WTC11 (cell line): ENCODE measurements at regions not wholly inside any gene's neighbourhood (a gene's known extent, or its start where the extent isn't known, plus 50 kb on each side); places are given as distances from the start of the nearest gene placed in this dataset.

Source experiments
- ATAC-seq: fragments of 200-7000 bp; cut with Tn5 transposase; 2 replicates; pipeline ENCODE4 v1.10.0; 2021; ENCODE audit warnings: mild to moderate bottlenecking, moderate library complexity
- CTCF ChIA-PET: fragments of 300-600 bp; sonication (Branson Sonifier 250); formaldehyde crosslinking; loops from one replicate; lab custom pipeline; 2021; ENCODE audit warnings: antibody characterized with exemption; lab: Charles Lee
- POLR2A ChIA-PET: fragments of 350-600 bp; sonication (Branson Sonifier 250); formaldehyde crosslinking; loops from one replicate; lab custom pipeline; 2021; ENCODE audit warnings: antibody characterized with exemption; lab: Charles Lee
- DNase-seq: peaks from one replicate; pipeline ENCODE4 v3.0.0; 2021; ENCODE audit warnings: low spot score
- H3K27ac Mint-ChIP-seq: 2 replicates; pipeline ENCODE4 v1.8.0; 2021; ENCODE audit warnings: mixed read lengths
- H3K27me3 Mint-ChIP-seq: 2 replicates; pipeline ENCODE4 v1.8.0; 2021; ENCODE audit warnings: low read depth, mild to moderate bottlenecking, moderate library complexity, mixed read lengths
- H3K36me3 Mint-ChIP-seq: 2 replicates; pipeline ENCODE4 v1.8.0; 2021; ENCODE audit warnings: mixed read lengths
- H3K4me1 Mint-ChIP-seq: 2 replicates; pipeline ENCODE4 v1.8.0; 2022; ENCODE audit warnings: mixed read lengths
- H3K4me3 Mint-ChIP-seq: 2 replicates; pipeline ENCODE4 v1.8.0; 2021; ENCODE audit warnings: mild to moderate bottlenecking, moderate library complexity, mixed read lengths
- H3K9me3 Mint-ChIP-seq: 2 replicates; pipeline ENCODE4 v1.8.0; 2021; ENCODE audit warnings: mixed read lengths
- EMX1 ChIP-seq: fragments of 250-450 bp; sonication (Bioruptor Pico); IDR thresholded peaks from 2 replicates; pipeline ENCODE4 v1.8.0; 2021; ENCODE audit warnings: mild to moderate bottlenecking
- GRHL2 ChIP-seq: fragments of 250-450 bp; sonication (Bioruptor Pico); IDR thresholded peaks from 2 replicates; pipeline ENCODE4 v1.8.0; 2022; ENCODE audit warnings: mild to moderate bottlenecking, moderate library complexity; ENCODE audit not compliant: insufficient replicate concordance, severe bottlenecking
- GTF2I ChIP-seq: fragments of 250-450 bp; sonication (Bioruptor Pico); conservative IDR thresholded peaks from 2 replicates; pipeline ENCODE4 v1.4.0; 2021; ENCODE audit warnings: mild to moderate bottlenecking
- KAT7 ChIP-seq: sonication (generic); formaldehyde crosslinking; IDR thresholded peaks from 2 replicates; pipeline ENCODE4 v1.8.1; 2023; ENCODE audit warnings: missing genetic modification reagents, mild to moderate bottlenecking, borderline replicate concordance
- NR2C2 ChIP-seq: sonication (generic); formaldehyde crosslinking; IDR thresholded peaks from 2 replicates; pipeline ENCODE4 v1.8.0; 2022; ENCODE audit warnings: mild to moderate bottlenecking, missing genetic modification reagents
- NR3C1 ChIP-seq: sonication (generic); formaldehyde crosslinking; conservative IDR thresholded peaks from 2 replicates; pipeline ENCODE4 v1.8.1; 2023; ENCODE audit warnings: low read depth, mild to moderate bottlenecking, missing genetic modification reagents
- PRRX2 ChIP-seq: fragments of 250-450 bp; sonication (Bioruptor Pico); IDR thresholded peaks from 2 replicates; pipeline ENCODE4 v1.8.0; 2021; ENCODE audit warnings: mild to moderate bottlenecking
- SOX15 ChIP-seq: fragments of 250-450 bp; sonication (Bioruptor Pico); IDR thresholded peaks from 2 replicates; pipeline ENCODE4 v1.9.0; 2021; ENCODE audit warnings: mild to moderate bottlenecking
- TEAD1 ChIP-seq: sonication (generic); formaldehyde crosslinking; IDR thresholded peaks from 2 replicates; pipeline ENCODE4 v1.8.0; 2022; ENCODE audit warnings: mild to moderate bottlenecking, missing genetic modification reagents
- USF1 ChIP-seq: sonication (generic); formaldehyde crosslinking; IDR thresholded peaks from 2 replicates; pipeline ENCODE4 v1.8.0; 2022; ENCODE audit warnings: mild to moderate bottlenecking, missing genetic modification reagents
- ZNF532 ChIP-seq: fragments of 250-450 bp; sonication (Bioruptor Pico); IDR thresholded peaks from 2 replicates; pipeline ENCODE4 v1.9.0; 2021; ENCODE audit warnings: mild to moderate bottlenecking, borderline replicate concordance
- TF ChIP-seq, protein P1 (sequence below): sonication (generic); formaldehyde crosslinking; IDR thresholded peaks from 2 replicates; pipeline ENCODE4 v1.8.1; 2022; ENCODE audit warnings: mild to moderate bottlenecking, moderate library complexity, missing genetic modification reagents
- TF ChIP-seq, protein P2 (sequence below): sonication (generic); formaldehyde crosslinking; IDR thresholded peaks from 2 replicates; pipeline ENCODE4 v1.8.0; 2022; ENCODE audit warnings: mild to moderate bottlenecking, missing genetic modification reagents
- TF ChIP-seq, protein P3 (sequence below): sonication (generic); formaldehyde crosslinking; IDR thresholded peaks from 2 replicates; pipeline ENCODE4 v1.8.1; 2023; ENCODE audit warnings: mild to moderate bottlenecking, missing genetic modification reagents, borderline replicate concordance
- TF ChIP-seq, protein P4 (sequence below): sonication (generic); formaldehyde crosslinking; IDR thresholded peaks from 2 replicates; pipeline ENCODE4 v1.8.0; 2023; ENCODE audit warnings: mild to moderate bottlenecking, missing genetic modification reagents

DNA sequence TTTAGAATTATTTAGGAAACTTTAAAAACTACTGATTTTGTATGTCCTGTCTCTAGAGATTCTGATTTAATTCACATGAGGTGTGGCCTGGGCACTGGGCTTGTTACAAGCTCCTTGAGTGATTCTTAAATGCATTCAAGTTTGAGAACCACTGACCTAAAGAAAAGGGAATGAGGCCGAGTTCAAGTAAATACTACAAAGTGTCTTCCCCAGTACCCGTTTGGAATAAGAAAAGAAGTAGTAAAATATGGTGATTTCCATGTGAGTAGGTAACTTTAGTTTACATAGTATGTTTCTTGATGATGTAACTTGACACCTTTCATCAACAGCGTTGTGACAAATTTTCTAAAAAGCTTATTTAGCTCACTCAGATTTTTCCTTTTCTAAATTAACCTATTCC is 1022.9 kb upstream of the NRXN1 start (continued):
- no peak for TF ChIP-seq ZNF532 (CRISPR knock-in tag)
- TF ChIP-seq KAT7 (CRISPR knock-in tag): no peak
- TF ChIP-seq PRRX2 (CRISPR knock-in tag): no peak
- TF ChIP-seq SOX15 (CRISPR knock-in tag): no peak
- TF ChIP-seq, protein P1, sequence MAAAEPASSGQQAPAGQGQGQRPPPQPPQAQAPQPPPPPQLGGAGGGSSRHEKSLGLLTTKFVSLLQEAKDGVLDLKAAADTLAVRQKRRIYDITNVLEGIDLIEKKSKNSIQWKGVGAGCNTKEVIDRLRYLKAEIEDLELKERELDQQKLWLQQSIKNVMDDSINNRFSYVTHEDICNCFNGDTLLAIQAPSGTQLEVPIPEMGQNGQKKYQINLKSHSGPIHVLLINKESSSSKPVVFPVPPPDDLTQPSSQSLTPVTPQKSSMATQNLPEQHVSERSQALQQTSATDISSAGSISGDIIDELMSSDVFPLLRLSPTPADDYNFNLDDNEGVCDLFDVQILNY (CRISPR knock-in tag): no peak
- TF ChIP-seq, all 79 proteins: peak for 0

DNA sequence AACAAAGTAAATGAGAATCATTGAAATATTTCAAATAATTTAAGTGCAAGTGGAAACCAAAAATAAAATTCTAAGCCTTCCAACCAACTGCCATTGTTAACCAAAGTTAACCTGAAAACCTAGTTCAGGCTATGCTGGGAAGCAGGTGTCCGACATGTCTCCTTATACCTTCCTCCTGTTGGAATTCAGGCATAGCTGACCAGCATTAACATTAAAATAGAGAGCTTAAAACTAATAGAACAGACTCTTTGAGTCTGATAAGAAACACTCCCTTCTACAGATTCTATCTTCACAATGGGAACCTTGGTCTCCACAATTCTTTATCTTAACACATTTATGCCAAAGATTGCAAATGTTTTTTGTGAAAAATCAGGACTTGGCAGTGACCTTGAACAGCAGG is 1004.9 kb upstream of the NRXN1 start:
- peaks cover 53% of the 10 kb centered on the region for H3K4me1 Mint-ChIP-seq
- H3K27me3 Mint-ChIP-seq: no peaks in the 10 kb centered on the region
- CTCF ChIA-PET: no interaction called here
- no peak for DNase-seq
- peak overlapping the region; percentile 92 for H3K27ac Mint-ChIP-seq
- H3K36me3 Mint-ChIP-seq: no peaks in the 10 kb centered on the region
- POLR2A ChIA-PET: no interaction called here
- no peaks in the 10 kb centered on the region; the same call in 1 of the 2 replicates for H3K9me3 Mint-ChIP-seq
- TF ChIP-seq NR2C2 (CRISPR knock-in tag) (no peak), TEAD1 (no peak), GRHL2 (CRISPR knock-in tag) (no peak), USF1 (CRISPR knock-in tag) (no peak), EMX1 (no peak), NR3C1 (no peak), GTF2I (CRISPR knock-in tag) (no peak)
- TF ChIP-seq, protein P2, sequence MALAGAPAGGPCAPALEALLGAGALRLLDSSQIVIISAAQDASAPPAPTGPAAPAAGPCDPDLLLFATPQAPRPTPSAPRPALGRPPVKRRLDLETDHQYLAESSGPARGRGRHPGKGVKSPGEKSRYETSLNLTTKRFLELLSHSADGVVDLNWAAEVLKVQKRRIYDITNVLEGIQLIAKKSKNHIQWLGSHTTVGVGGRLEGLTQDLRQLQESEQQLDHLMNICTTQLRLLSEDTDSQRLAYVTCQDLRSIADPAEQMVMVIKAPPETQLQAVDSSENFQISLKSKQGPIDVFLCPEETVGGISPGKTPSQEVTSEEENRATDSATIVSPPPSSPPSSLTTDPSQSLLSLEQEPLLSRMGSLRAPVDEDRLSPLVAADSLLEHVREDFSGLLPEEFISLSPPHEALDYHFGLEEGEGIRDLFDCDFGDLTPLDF (CRISPR knock-in tag): no peak
- TF ChIP-seq, protein P3, sequence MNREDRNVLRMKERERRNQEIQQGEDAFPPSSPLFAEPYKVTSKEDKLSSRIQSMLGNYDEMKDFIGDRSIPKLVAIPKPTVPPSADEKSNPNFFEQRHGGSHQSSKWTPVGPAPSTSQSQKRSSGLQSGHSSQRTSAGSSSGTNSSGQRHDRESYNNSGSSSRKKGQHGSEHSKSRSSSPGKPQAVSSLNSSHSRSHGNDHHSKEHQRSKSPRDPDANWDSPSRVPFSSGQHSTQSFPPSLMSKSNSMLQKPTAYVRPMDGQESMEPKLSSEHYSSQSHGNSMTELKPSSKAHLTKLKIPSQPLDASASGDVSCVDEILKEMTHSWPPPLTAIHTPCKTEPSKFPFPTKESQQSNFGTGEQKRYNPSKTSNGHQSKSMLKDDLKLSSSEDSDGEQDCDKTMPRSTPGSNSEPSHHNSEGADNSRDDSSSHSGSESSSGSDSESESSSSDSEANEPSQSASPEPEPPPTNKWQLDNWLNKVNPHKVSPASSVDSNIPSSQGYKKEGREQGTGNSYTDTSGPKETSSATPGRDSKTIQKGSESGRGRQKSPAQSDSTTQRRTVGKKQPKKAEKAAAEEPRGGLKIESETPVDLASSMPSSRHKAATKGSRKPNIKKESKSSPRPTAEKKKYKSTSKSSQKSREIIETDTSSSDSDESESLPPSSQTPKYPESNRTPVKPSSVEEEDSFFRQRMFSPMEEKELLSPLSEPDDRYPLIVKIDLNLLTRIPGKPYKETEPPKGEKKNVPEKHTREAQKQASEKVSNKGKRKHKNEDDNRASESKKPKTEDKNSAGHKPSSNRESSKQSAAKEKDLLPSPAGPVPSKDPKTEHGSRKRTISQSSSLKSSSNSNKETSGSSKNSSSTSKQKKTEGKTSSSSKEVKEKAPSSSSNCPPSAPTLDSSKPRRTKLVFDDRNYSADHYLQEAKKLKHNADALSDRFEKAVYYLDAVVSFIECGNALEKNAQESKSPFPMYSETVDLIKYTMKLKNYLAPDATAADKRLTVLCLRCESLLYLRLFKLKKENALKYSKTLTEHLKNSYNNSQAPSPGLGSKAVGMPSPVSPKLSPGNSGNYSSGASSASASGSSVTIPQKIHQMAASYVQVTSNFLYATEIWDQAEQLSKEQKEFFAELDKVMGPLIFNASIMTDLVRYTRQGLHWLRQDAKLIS (CRISPR knock-in tag): no peak
- TF ChIP-seq, protein P1 (CRISPR knock-in tag): no peak
- TF ChIP-seq, protein P4, sequence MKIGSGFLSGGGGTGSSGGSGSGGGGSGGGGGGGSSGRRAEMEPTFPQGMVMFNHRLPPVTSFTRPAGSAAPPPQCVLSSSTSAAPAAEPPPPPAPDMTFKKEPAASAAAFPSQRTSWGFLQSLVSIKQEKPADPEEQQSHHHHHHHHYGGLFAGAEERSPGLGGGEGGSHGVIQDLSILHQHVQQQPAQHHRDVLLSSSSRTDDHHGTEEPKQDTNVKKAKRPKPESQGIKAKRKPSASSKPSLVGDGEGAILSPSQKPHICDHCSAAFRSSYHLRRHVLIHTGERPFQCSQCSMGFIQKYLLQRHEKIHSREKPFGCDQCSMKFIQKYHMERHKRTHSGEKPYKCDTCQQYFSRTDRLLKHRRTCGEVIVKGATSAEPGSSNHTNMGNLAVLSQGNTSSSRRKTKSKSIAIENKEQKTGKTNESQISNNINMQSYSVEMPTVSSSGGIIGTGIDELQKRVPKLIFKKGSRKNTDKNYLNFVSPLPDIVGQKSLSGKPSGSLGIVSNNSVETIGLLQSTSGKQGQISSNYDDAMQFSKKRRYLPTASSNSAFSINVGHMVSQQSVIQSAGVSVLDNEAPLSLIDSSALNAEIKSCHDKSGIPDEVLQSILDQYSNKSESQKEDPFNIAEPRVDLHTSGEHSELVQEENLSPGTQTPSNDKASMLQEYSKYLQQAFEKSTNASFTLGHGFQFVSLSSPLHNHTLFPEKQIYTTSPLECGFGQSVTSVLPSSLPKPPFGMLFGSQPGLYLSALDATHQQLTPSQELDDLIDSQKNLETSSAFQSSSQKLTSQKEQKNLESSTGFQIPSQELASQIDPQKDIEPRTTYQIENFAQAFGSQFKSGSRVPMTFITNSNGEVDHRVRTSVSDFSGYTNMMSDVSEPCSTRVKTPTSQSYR (CRISPR knock-in tag): no peak
- peak; percentile 72 for ATAC-seq
- peak overlapping the region; percentile 5 for H3K4me3 Mint-ChIP-seq
